Neural progenitor cell (in vitro differentiated cells): ENCODE measurements at regions not wholly inside any gene's neighbourhood (a gene's known extent, or its start where the extent isn't known, plus 50 kb on each side); places are given as distances from the start of the nearest gene placed in this dataset.

Experiments
- EZH2 ChIP-seq: fragments of 200-600 bp; sonication (generic); IDR thresholded peaks from 2 replicates; pipeline ENCODE4 v1.6.1; 2017; ENCODE audit warnings: antibody characterized with exemption, mild to moderate bottlenecking, moderate library complexity
- EZH2phosphoT487 ChIP-seq: fragments of 200-600 bp; sonication (generic); IDR thresholded peaks from 2 replicates; pipeline ENCODE4 v1.6.1; 2017; ENCODE audit warnings: antibody characterized with exemption
- TF ChIP-seq, protein P1 (sequence below): fragments of 200-600 bp; sonication (generic); IDR thresholded peaks from 2 replicates; pipeline ENCODE4 v1.5.1; 2017; ENCODE audit warnings: antibody characterized with exemption, mild to moderate bottlenecking

- TF ChIP-seq, protein P1, sequence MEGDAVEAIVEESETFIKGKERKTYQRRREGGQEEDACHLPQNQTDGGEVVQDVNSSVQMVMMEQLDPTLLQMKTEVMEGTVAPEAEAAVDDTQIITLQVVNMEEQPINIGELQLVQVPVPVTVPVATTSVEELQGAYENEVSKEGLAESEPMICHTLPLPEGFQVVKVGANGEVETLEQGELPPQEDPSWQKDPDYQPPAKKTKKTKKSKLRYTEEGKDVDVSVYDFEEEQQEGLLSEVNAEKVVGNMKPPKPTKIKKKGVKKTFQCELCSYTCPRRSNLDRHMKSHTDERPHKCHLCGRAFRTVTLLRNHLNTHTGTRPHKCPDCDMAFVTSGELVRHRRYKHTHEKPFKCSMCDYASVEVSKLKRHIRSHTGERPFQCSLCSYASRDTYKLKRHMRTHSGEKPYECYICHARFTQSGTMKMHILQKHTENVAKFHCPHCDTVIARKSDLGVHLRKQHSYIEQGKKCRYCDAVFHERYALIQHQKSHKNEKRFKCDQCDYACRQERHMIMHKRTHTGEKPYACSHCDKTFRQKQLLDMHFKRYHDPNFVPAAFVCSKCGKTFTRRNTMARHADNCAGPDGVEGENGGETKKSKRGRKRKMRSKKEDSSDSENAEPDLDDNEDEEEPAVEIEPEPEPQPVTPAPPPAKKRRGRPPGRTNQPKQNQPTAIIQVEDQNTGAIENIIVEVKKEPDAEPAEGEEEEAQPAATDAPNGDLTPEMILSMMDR = no peak
- TF ChIP-seq EZH2 = no peak
- TF ChIP-seq EZH2phosphoT487 = no peak
Measured at GRCh38 chr1:69110851-69111250, 456.9 kb upstream of the LRRC7 start.
